SU-DHL-6 (cell line): ENCODE measurements at regions not wholly inside any gene's neighbourhood (a gene's known extent, or its start where the extent isn't known, plus 50 kb on each side); places are given as distances from the start of the nearest gene placed in this dataset.

Source experiments
- CTCF ChIP-seq: fragments of 200-600 bp; sonication (generic); IDR thresholded peaks from one replicate; pipeline ENCODE4 v1.5.1; 2017; ENCODE audit warnings: antibody characterized with exemption, mild to moderate bottlenecking, low read length, moderate library complexity; ENCODE audit not compliant: insufficient read depth, poor library complexity, severe bottlenecking
- EZH2phosphoT487 ChIP-seq: fragments of 200-600 bp; sonication (generic), shearing (Covaris generic); conservative IDR thresholded peaks from 2 replicates; pipeline ENCODE4 v1.6.1; 2018; ENCODE audit warnings: mild to moderate bottlenecking, antibody characterized with exemption, low read length, moderate library complexity, mixed read lengths

DNA sequence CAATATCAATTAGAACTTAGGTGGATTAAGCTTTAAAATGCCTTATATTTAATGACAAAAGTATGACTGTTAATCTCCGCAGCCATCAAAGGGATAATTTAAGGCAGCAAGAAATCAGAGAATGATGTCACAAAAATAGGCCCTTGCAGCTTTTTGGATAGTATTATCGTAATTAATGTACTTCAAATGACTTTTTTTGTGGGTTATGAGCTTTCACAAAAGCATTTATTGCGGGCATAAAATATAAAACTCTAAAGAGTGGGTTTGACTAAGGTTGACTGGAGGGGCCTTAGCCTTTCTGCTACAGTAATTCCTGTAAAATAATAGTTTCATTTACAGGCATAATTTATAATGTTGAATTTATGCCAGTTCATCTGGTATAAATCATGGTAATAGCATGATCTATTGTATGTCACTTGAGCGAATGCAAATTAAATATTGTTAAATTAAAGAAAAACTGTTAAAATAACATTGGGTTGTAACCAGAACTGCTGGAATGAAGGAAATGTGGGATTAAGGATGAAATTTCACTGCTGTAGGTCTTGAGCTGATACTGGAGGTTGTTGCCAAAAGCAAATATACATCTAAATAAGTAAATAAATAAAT is 78.5 kb upstream of the ZFP64 start:
- TF ChIP-seq CTCF = no peak
- no peak for TF ChIP-seq EZH2phosphoT487
